Transverse colon (tissue), 4 donors: ENCODE measurements at regions not wholly inside any gene's neighbourhood (a gene's known extent, or its start where the extent isn't known, plus 50 kb on each side); places are given as distances from the start of the nearest gene placed in this dataset.

Source experiments
- DNase-seq: peaks from one replicate; pipeline ENCODE4 v3.0.0-alpha.2; 2019
- H3K27ac ChIP-seq, 4 donors: fragments of 200-600 bp; sonication (generic); 2 replicates each; pipeline ENCODE4 v1.5.1; 2016 to 2018; ENCODE audit warnings: inconsistent platforms in 4 of 4
- H3K27me3 ChIP-seq: fragments of 200-600 bp; sonication (generic); 2 replicates; pipeline ENCODE4 v1.5.1; 2017; ENCODE audit warnings: inconsistent platforms
- H3K36me3 ChIP-seq, 4 donors: fragments of 200-600 bp; sonication (generic); 2 replicates each; pipeline ENCODE4 v1.5.1; 2017 to 2019; ENCODE audit warnings: inconsistent platforms in 4 of 4
- H3K4me1 ChIP-seq, 4 donors: fragments of 200-600 bp; sonication (generic); 2 replicates each; pipeline ENCODE4 v1.5.1; 2017 to 2020; ENCODE audit warnings: inconsistent platforms in 4 of 4
- H3K4me3 ChIP-seq, 4 donors: fragments of 200-600 bp; sonication (generic); 1 replicate in 1 of 4; 2 replicates in 3 of 4; pipeline versions ENCODE4 v1.5.1 to v1.6.1; 2017 to 2019; ENCODE audit warnings: inconsistent platforms in 4 of 4
- H3K9me3 ChIP-seq, 2 donors: fragments of 200-600 bp; sonication (generic); 2 replicates each; pipeline ENCODE4 v1.5.1; 2017 to 2019; ENCODE audit warnings: inconsistent platforms in 2 of 2
- EP300 ChIP-seq: sonication (generic); formaldehyde crosslinking; IDR thresholded peaks from one replicate; pipeline ENCODE4 v1.6.1; 2017; ENCODE audit warnings: antibody characterized with exemption, low read depth
- POLR2A ChIP-seq: fragments of 450-650 bp; IDR thresholded peaks from one replicate; pipeline ENCODE4 v1.6.1; 2016; ENCODE audit warnings: antibody characterized with exemption, mild to moderate bottlenecking, moderate library complexity
- POLR2AphosphoS5 ChIP-seq, 3 donors: sonication (generic); formaldehyde crosslinking; IDR thresholded peaks; one replicate each; pipeline ENCODE4 v1.6.1; 2016; ENCODE audit warnings: antibody characterized with exemption in 3 of 3
- WGBS, 2 donors: methylation state at CpG; one replicate each; pipeline ENCODE4 v1.1.5; 2018; ENCODE audit warnings: low coverage in 1 of 2; 5-methylcytosine and 5-hydroxymethylcytosine counted together
- in situ Hi-C, 4 donors: fragments of 200-750 bp; cut with MboI; loops; one replicate each; pipeline versions ENCODE4 v1.15.0 to v1.15.1; 2017; ENCODE audit warnings: low sequenced_read_pairs in 3 of 4, low pct_ligation_motif_present in 1 of 4, low pct_unique_long_range_greater_than_20kb in 1 of 4
- intact Hi-C: fragments of 100-400 bp; cut with DNase I; formaldehyde crosslinking; loops from one replicate; pipeline ENCODE4 v1.15.1; 2023; ENCODE audit warnings: low total_unique reads
- TF ChIP-seq, protein P1 (sequence below), 5 experiments: fragments of 200-600 bp in 3 of 5; fragments of 450-650 bp in 2 of 5; sonication (generic) in 3 of 5; IDR thresholded peaks; 1 replicate in 2 of 5; 2 replicates in 3 of 5; pipeline ENCODE4 v1.5.1; 2016 to 2017; ENCODE audit warnings: antibody characterized with exemption in 5 of 5, inconsistent platforms in 3 of 5, mild to moderate bottlenecking in 2 of 5, moderate library complexity in 1 of 5

DNA sequence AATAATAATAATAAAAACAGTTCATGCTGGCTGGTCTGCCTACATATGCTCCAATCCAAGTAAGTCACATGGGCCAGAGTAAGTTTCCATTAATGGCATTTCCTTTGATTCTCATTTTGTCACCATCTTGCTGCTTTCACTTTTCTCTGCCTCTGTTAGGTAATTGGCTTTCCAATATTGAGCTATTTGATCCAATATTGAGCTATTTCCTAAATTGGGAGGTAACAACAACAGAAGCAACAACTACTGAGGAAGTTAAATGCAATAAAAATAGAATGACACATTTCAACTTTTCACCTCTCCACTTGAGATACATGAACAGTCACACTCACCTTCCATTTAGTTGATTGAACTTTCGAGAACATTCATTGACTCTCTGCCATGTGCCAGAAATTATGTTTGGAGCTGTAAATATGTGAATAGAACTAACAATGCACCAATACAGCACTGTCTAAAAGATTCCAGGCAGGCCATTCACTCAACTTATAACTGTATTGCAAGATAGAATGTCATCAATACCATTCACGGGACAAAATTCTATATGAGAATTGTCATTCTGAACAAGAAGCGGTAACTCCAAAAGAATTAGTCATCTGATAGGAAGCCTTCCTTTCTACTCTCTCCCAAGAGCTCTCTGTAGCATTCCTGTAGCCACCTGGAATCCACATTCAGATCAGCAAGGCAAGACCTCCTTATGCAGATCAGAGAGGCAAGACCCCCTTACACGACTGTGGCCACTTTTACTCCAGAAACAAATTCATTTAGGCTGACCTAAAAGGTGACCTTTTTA is 136.4 kb downstream of the PHLDA1 start:
- Histone ChIP-seq H3K27me3 (no peaks in the 10 kb centered on the region), H3K4me3 (no peak overlapping the region), H3K4me1 (no peaks in the 10 kb centered on the region), H3K27ac (no peak overlapping the region), H3K9me3 (no peaks in the 10 kb centered on the region), H3K36me3 (no peaks in the 10 kb centered on the region)
- no peak for DNase-seq
- WGBS, 2 donors, result 88 to 91% methylated on average over 3 to 4 of the region's 4 CpGs
- in situ Hi-C loops, result no loop called here
- intact Hi-C loops, result no loop called here
- TF ChIP-seq, protein P1, sequence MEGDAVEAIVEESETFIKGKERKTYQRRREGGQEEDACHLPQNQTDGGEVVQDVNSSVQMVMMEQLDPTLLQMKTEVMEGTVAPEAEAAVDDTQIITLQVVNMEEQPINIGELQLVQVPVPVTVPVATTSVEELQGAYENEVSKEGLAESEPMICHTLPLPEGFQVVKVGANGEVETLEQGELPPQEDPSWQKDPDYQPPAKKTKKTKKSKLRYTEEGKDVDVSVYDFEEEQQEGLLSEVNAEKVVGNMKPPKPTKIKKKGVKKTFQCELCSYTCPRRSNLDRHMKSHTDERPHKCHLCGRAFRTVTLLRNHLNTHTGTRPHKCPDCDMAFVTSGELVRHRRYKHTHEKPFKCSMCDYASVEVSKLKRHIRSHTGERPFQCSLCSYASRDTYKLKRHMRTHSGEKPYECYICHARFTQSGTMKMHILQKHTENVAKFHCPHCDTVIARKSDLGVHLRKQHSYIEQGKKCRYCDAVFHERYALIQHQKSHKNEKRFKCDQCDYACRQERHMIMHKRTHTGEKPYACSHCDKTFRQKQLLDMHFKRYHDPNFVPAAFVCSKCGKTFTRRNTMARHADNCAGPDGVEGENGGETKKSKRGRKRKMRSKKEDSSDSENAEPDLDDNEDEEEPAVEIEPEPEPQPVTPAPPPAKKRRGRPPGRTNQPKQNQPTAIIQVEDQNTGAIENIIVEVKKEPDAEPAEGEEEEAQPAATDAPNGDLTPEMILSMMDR (IDR thresholded peaks at IDR 0.05), result no peak
- no peak for TF ChIP-seq EP300
- no peak for TF ChIP-seq POLR2A
- no peak for TF ChIP-seq POLR2AphosphoS5 (IDR thresholded peaks at IDR 0.05)

DNA sequence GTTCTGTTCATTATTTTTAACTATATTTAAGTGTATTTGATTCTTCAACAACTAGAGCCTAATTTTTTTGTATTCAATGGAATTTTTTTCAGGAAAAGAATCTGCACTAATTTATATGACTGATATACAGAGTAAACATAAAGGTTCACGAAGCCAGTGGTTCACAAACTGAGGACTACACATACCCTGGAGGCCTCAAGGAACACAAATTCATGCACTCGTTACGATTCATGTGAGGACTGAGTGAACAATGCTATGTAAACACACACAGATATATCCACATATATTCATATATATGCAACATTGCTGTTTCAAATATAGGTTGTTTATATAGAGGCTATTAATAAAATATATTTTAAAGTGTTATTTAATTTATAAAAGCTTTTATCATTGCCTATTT is 137.8 kb downstream of the PHLDA1 start:
- WGBS, 2 donors, result 89 to 90% methylated on average over 3 of the region's 3 CpGs
- Histone ChIP-seq H3K27me3 (no peaks in the 10 kb centered on the region), H3K4me1 (no peaks in the 10 kb centered on the region), H3K36me3 (no peaks in the 10 kb centered on the region), H3K4me3 (no peak overlapping the region), H3K27ac (no peak overlapping the region), H3K9me3 (no peaks in the 10 kb centered on the region)
- intact Hi-C loops (no loop called here), in situ Hi-C loops (no loop called here)
- TF ChIP-seq EP300 (no peak), POLR2A (no peak), POLR2AphosphoS5 (IDR thresholded peaks at IDR 0.05) (no peak)
- TF ChIP-seq, protein P1 (IDR thresholded peaks at IDR 0.05), result no peak
- no peak for DNase-seq

DNA sequence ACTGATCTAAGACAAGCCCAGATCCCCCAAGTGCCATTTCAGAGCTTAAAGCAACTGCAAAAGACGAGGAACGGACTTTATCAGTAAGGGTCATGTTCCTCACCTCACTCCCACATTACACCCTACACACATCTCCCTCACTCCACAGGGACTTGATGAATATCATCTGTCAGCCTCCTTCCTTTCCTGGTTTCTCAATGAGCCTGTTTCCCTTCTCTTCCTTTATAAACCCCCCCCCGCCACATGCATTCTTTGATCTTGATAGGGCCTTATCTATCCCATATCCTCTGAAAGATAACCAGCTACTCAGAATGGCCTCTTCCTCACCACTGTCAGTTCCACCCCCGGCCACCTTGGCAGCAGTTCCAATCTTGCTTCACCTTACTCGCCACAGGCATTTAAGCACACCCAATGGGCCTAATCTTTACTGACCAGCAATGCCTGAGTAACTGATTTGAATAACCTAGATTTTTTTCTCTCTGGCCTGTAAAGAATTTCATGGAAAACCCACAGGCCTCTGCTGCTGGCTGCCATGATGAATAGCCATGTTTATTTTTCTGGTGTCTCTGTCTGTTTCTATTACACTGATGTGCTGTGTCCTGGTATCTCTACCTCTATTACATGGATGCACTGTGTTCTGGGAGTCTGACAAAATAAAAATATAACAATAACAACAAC is 138.7 kb downstream of the PHLDA1 start:
- TF ChIP-seq EP300 (no peak), POLR2AphosphoS5 (IDR thresholded peaks at IDR 0.05) (no peak), POLR2A (no peak)
- TF ChIP-seq, protein P1 (IDR thresholded peaks at IDR 0.05), result no peak
- DNase-seq, result no peak
- Histone ChIP-seq H3K27ac (no peak overlapping the region), H3K27me3 (no peaks in the 10 kb centered on the region), H3K4me3 (no peak overlapping the region), H3K9me3 (no peaks in the 10 kb centered on the region), H3K36me3 (no peaks in the 10 kb centered on the region), H3K4me1 (no peaks in the 10 kb centered on the region)
- in situ Hi-C loops (no loop called here), intact Hi-C loops (no loop called here)
- 84 to 86% methylated on average over 5 of the region's 5 CpGs for WGBS, 2 donors

DNA sequence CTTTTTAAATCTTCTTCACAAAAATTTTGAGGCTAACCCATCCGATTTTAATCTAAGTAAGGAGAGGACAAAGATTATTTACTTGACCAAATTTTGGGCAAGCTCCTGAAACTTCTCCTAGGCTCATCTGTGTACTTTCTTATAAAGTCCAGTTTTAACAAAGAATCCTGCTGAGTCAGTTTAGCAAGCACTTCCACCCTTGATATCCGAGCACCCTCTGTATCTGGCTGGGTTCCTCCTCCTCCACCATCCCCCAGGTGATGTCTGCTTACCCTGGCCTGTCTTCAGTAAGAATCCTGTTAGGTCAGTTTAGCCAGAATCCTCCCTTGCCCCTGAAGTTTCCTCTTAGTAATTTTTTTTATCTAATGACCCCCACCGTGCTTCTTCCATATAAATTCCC is 140.5 kb downstream of the PHLDA1 start:
- DNase-seq, result no peak
- TF ChIP-seq, protein P1 (IDR thresholded peaks at IDR 0.05), result no peak
- TF ChIP-seq EP300, result no peak
- no peak for TF ChIP-seq POLR2AphosphoS5 (IDR thresholded peaks at IDR 0.05)
- TF ChIP-seq POLR2A, result no peak
- 74 to 76% methylated on average over 3 of the region's 3 CpGs for WGBS, 2 donors
- no peaks in the 10 kb centered on the region for H3K27me3 ChIP-seq
- no peak overlapping the region for H3K4me3 ChIP-seq
- in situ Hi-C loops, result no loop called here
- H3K27ac ChIP-seq, result no peak overlapping the region
- no peaks in the 10 kb centered on the region for H3K4me1 ChIP-seq
- no peaks in the 10 kb centered on the region for H3K9me3 ChIP-seq
- intact Hi-C loops, result no loop called here
- H3K36me3 ChIP-seq, result no peaks in the 10 kb centered on the region
